Stomach (tissue), 8 donors: ENCODE measurements at regions not wholly inside any gene's neighbourhood (a gene's known extent, or its start where the extent isn't known, plus 50 kb on each side); places are given as distances from the start of the nearest gene placed in this dataset.
"Not testable (repeated sequence)": the region's sequence is repeated elsewhere in the genome, so short reads cannot be mapped to it uniquely, and the experiment has no call there.

Source experiments
- DNase-seq, 2 donors: peaks; one replicate each; pipeline versions ENCODE4 v3.0.0 to v3.0.0-alpha.2; 2013 to 2019
- H3K27ac ChIP-seq, 5 donors: fragments of 200-600 bp in 4 of 5; sonication (generic) in 4 of 5; one replicate each; pipeline ENCODE4 v1.5.1; 2013 to 2019; ENCODE audit warnings: mild to moderate bottlenecking in 1 of 5, moderate library complexity in 1 of 5
- H3K27me3 ChIP-seq, 3 donors: fragments of 200-600 bp; sonication (generic); one replicate each; pipeline ENCODE4 v1.5.1; 2017 to 2019; ENCODE audit warnings: mixed run types in 1 of 3
- H3K36me3 ChIP-seq, 4 donors: fragments of 200-600 bp; sonication (generic); 1 replicate in 3 of 4; 2 replicates in 1 of 4; pipeline ENCODE4 v1.5.1; 2016 to 2019
- H3K4me1 ChIP-seq, 4 donors: fragments of 200-600 bp; sonication (generic); one replicate each; pipeline ENCODE4 v1.5.1; 2016 to 2019
- H3K4me3 ChIP-seq, 4 donors: fragments of 200-600 bp; sonication (generic) in 3 of 4; one replicate each; pipeline ENCODE4 v1.5.1; 2016 to 2019; ENCODE audit warnings: mild to moderate bottlenecking in 1 of 4
- H3K9me3 ChIP-seq, 4 donors: fragments of 200-600 bp; sonication (generic); one replicate each; pipeline ENCODE4 v1.5.1; 2016 to 2019
- EP300 ChIP-seq: sonication (generic); formaldehyde crosslinking; IDR thresholded peaks from one replicate; pipeline ENCODE4 v1.6.1; 2017; ENCODE audit warnings: antibody characterized with exemption
- POLR2A ChIP-seq, 4 donors: fragments of 450-650 bp; IDR thresholded peaks; one replicate each; pipeline ENCODE4 v1.6.1; 2016; ENCODE audit warnings: antibody characterized with exemption in 4 of 4, control low read depth in 2 of 4, mild to moderate bottlenecking in 1 of 4, moderate library complexity in 1 of 4
- POLR2AphosphoS5 ChIP-seq, 3 donors: sonication (generic); formaldehyde crosslinking; IDR thresholded peaks; one replicate each; pipeline ENCODE4 v1.6.1; 2016; ENCODE audit warnings: antibody characterized with exemption in 3 of 3
- WGBS, 5 donors: extraction: QIAGEN DNeasy Blood & Tissue Kit in 3 of 5; methylation state at CpG; one replicate each; pipeline versions ENCODE4 v1.1.5 to v1.1.7; 2013 to 2018; 5-methylcytosine and 5-hydroxymethylcytosine counted together
- intact Hi-C: fragments of 100-400 bp; cut with DNase I; formaldehyde crosslinking; loops from one replicate; pipeline ENCODE4 v1.15.1; 2023; ENCODE audit warnings: low total_unique reads
- TF ChIP-seq, protein P1 (sequence below), 7 experiments: fragments of 450-650 bp in 4 of 7; fragments of 200-600 bp in 3 of 7; sonication (generic) in 3 of 7; IDR thresholded peaks; one replicate each; pipeline ENCODE4 v1.5.1; 2016 to 2019; ENCODE audit warnings: antibody characterized with exemption in 7 of 7, control low read depth in 2 of 7, mild to moderate bottlenecking in 1 of 7
- donor health status: healthy with polysubstance abuse.
- donor health status: Bipolar disorder and iron deficiency.
- donor health status: healthy.

DNA sequence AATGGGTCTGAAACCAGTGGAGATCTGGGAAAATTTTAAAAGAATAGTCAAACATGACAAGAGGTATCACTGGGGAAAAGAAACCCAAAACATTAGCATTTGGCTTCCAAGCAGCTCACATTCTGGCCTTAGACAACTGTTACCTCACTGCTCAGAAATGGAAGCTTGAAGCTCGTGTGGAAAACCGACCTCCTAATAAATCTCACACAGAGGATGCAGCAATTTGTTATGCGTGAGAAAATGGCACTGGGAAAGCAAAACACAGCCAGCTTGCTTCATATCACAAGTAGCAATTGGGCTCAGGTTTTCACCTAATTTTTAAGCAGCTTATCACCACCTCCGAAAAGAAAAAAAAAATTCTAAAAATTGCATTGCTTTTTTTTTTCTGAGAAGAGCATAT is 103.3 kb upstream of the TAS2R1 start:
- H3K36me3 ChIP-seq: no peaks in the 10 kb centered on the region
- no peaks in the 10 kb centered on the region for H3K4me1 ChIP-seq
- no peak overlapping the region for H3K4me3 ChIP-seq
- peak in 1 of 2 donors; percentile 39 for DNase-seq
- 67 to 80% (median 74%) methylated on average over 4 of the region's 4 CpGs for WGBS, 5 donors
- TF ChIP-seq, protein P1, sequence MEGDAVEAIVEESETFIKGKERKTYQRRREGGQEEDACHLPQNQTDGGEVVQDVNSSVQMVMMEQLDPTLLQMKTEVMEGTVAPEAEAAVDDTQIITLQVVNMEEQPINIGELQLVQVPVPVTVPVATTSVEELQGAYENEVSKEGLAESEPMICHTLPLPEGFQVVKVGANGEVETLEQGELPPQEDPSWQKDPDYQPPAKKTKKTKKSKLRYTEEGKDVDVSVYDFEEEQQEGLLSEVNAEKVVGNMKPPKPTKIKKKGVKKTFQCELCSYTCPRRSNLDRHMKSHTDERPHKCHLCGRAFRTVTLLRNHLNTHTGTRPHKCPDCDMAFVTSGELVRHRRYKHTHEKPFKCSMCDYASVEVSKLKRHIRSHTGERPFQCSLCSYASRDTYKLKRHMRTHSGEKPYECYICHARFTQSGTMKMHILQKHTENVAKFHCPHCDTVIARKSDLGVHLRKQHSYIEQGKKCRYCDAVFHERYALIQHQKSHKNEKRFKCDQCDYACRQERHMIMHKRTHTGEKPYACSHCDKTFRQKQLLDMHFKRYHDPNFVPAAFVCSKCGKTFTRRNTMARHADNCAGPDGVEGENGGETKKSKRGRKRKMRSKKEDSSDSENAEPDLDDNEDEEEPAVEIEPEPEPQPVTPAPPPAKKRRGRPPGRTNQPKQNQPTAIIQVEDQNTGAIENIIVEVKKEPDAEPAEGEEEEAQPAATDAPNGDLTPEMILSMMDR (IDR thresholded peaks at IDR 0.05): no peak
- TF ChIP-seq EP300 (no peak), POLR2A (IDR thresholded peaks at IDR 0.05) (no peak), POLR2AphosphoS5 (IDR thresholded peaks at IDR 0.05) (no peak)
- no peaks in the 10 kb centered on the region for H3K27me3 ChIP-seq
- no peaks in the 10 kb centered on the region for H3K9me3 ChIP-seq
- H3K27ac ChIP-seq: no peak overlapping the region
- intact Hi-C loops: no loop called here

DNA sequence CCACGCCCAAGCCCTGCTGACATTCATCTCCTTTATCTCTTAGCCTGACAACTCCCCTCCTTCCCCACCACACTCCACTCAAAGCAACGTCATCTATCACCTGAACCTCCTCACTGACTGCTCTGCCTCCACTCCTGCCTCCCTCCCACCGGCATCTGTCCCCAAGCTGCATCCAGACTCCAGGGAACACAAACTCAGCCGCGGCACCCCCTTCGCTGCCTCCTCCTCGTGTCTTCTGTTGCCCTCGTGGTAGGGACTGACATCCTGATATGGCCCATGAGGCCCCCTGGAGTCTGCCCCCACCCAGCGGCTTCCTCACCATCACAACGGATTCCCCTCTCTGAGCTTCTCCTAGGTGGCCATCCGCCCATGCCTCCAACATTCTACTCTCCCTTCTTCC is 101.0 kb upstream of the TAS2R1 start:
- Histone ChIP-seq H3K4me3 (no peak overlapping the region), H3K27ac (no peak overlapping the region), H3K36me3 (no peaks in the 10 kb centered on the region), H3K4me1 (no peaks in the 10 kb centered on the region), H3K27me3 (no peaks in the 10 kb centered on the region), H3K9me3 (no peaks in the 10 kb centered on the region)
- intact Hi-C loops: no loop called here
- TF ChIP-seq, protein P1 (IDR thresholded peaks at IDR 0.05): no peak
- TF ChIP-seq POLR2A (IDR thresholded peaks at IDR 0.05): no peak
- 50 to 73% (median 64%) methylated on average over 11 of the region's 11 CpGs for WGBS, 5 donors
- no peak for DNase-seq

DNA sequence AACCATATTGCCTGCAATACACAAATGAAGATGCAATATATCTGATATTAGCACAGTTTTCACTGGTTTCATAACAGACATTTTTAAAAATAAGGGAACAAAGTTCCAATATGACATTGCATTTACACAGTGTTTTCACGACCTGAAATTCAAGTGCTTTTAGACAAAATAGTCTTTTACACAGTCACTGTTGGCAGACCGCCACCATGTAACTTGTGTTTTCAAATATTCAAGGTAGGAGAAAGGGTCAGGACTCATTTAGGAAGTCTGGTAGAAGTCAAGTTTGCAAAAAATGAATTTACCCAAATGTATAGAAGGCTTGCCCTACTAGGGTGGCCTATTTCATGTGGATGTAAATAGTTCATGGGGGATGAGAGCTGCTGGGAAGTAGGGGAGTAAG is 98.1 kb upstream of the TAS2R1 start:
- WGBS, 5 donors: 64 to 79% (median 77%) methylated on average over 2 of the region's 2 CpGs

DNA sequence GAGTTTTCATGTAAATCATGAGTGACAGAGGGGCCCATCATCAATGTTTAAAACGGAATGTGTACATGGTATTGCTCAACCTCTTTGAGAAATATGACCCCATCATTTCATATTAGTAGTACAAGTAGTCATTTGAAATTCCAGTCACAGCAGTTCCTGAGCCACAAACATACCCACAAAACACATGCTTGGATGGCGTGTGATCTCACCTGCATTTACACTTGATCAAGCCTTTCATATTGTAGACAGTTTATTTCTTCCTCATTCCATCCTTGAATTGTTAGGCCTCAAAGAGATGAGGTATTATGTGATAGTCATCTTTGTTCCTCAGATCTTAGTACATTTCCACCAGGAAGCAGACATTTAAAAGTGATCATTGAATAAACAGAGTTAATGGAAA is 96.8 kb upstream of the TAS2R1 start:
- no peak for TF ChIP-seq POLR2AphosphoS5 (IDR thresholded peaks at IDR 0.05)
- WGBS, 5 donors: 77 to 85% (median 79%) methylated on average over 2 of the region's 2 CpGs
- H3K27me3 ChIP-seq: no peaks in the 10 kb centered on the region
- H3K4me3 ChIP-seq: no peak overlapping the region
- H3K4me1 ChIP-seq: no peaks in the 10 kb centered on the region
- intact Hi-C loops: no loop called here
- H3K27ac ChIP-seq: no peak overlapping the region
- peaks cover 0 to 11% (median 4%) of the 10 kb centered on the region in 4 donors for H3K9me3 ChIP-seq
- H3K36me3 ChIP-seq: no peaks in the 10 kb centered on the region
- no peak for DNase-seq

More for the DNA sequence above, 98.1 kb upstream of the TAS2R1 start:
- no peaks in the 10 kb centered on the region for H3K27me3 ChIP-seq
- no peak for DNase-seq
- H3K4me1 ChIP-seq: no peaks in the 10 kb centered on the region
- no peaks in the 10 kb centered on the region for H3K36me3 ChIP-seq
- H3K4me3 ChIP-seq: no peak overlapping the region
- H3K27ac ChIP-seq: no peak overlapping the region
- H3K9me3 ChIP-seq: peaks cover 0 to 11% (median 4%) of the 10 kb centered on the region in 4 donors
- TF ChIP-seq EP300 (no peak), POLR2AphosphoS5 (IDR thresholded peaks at IDR 0.05) (no peak), POLR2A (IDR thresholded peaks at IDR 0.05) (no peak)
- TF ChIP-seq, protein P1 (IDR thresholded peaks at IDR 0.05): no peak
- intact Hi-C loops: no loop called here

DNA sequence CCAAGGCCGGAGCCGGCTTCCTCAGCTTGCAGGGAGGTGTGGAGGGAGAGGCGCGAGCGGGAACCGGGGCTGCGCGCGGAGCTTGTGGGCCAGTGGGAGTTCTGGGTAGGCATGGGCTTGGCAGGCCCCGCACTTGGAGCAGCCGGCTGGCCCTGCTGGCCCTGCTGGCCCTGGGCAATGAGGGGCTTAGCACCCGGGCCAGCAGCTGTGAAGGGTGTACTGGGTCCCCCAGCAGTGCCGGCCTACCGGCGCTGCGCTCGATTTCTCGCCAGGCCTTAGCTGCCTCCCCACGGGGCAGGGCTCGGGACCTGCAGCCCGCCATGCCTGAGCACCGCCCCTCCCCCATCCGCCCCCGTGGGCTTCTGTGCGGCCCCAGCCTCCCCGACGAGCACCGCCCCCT is 95.1 kb upstream of the TAS2R1 start:
- H3K36me3 ChIP-seq, H3K4me1 ChIP-seq, H3K27ac ChIP-seq, intact Hi-C loops, DNase-seq, H3K4me3 ChIP-seq, H3K27me3 ChIP-seq: not testable (repeated sequence)
- 90 to 98% (median 95%) methylated on average over 16 to 28 of the region's 28 CpGs for WGBS, 5 donors
- peaks cover 0 to 11% (median 4%) of the 10 kb centered on the region in 4 donors for H3K9me3 ChIP-seq
